BLaER1 treated with 17β-estradiol and CSF1 and Interleukin-3, amounts not matched to agents 10 nM and 100 nM (cell line): ENCODE measurements at regions not wholly inside any gene's neighbourhood (a gene's known extent, or its start where the extent isn't known, plus 50 kb on each side); places are given as distances from the start of the nearest gene placed in this dataset.

Experiments
- H3K27ac ChIP-seq, 11 experiments: shearing (Covaris generic); formaldehyde crosslinking; 2 replicates each; pipeline ENCODE4 v1.8.1; 2022
- H3K27me3 ChIP-seq, 11 experiments: shearing (Covaris generic); formaldehyde crosslinking; 2 replicates each; pipeline ENCODE4 v1.8.1; 2022
- H3K36me3 ChIP-seq, 11 experiments: shearing (Covaris generic); formaldehyde crosslinking; 2 replicates each; pipeline ENCODE4 v1.8.1; 2022
- H3K4me1 ChIP-seq, 10 experiments: shearing (Covaris generic); formaldehyde crosslinking; 2 replicates each; pipeline ENCODE4 v1.8.1; 2022
- H3K4me2 ChIP-seq, 11 experiments: shearing (Covaris generic); formaldehyde crosslinking; 2 replicates each; pipeline ENCODE4 v1.8.1; 2022
- H3K4me3 ChIP-seq, 10 experiments: shearing (Covaris generic); formaldehyde crosslinking; 2 replicates each; pipeline ENCODE4 v1.8.1; 2022
- H3K9ac ChIP-seq, 11 experiments: shearing (Covaris generic); formaldehyde crosslinking; 2 replicates each; pipeline ENCODE4 v1.8.1; 2022
- H3K9me3 ChIP-seq, 11 experiments: shearing (Covaris generic); formaldehyde crosslinking; replicated peaks in 1 of 11; 2 replicates each; pipeline ENCODE4 v1.8.1; 2022
- H4K20me1 ChIP-seq, 11 experiments: shearing (Covaris generic); formaldehyde crosslinking; 2 replicates each; pipeline ENCODE4 v1.8.1; 2022
- Cebpa-rat ChIP-seq, 11 experiments: shearing (Covaris generic); IDR thresholded peaks; 2 replicates each; pipeline ENCODE4 v1.8.1; 2022

DNA sequence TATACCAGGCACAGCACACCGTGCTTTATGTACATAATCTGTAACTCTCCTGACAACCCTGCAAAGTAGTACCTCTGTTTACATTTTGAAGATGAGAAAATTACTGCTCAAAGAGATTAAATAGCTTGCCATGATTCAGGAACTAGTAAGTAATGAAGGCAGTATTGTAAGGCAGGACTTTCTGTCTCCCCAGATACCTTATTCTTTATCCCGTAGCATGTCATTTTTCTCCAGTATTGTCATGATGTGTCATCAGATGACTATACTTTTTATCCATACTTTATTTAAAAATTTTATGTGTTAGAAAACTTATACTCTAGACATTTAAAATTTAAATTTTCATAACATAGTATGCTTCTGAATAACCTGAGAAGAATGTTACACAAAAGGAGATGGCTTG, 188.3 kb upstream of the NUDT6 start:
- Histone ChIP-seq H3K36me3 (peaks cover 17 to 40% (median 29%) of the 10 kb centered on the region in 11 experiments; a peak in 21 of 22 replicates), H3K4me1 (no peaks in the 10 kb centered on the region), H3K9me3 (peaks cover 27 to 41% (median 31%) of the 10 kb centered on the region in 11 experiments), H3K9ac (no peak overlapping the region), H3K4me3 (no peak overlapping the region), H3K4me2 (no peak overlapping the region), H4K20me1 (no peaks in the 10 kb centered on the region), H3K27ac (no peak overlapping the region), H3K27me3 (no peaks in the 10 kb centered on the region)
- TF ChIP-seq Cebpa-rat (IDR thresholded peaks at IDR 0.05), result no peak

DNA sequence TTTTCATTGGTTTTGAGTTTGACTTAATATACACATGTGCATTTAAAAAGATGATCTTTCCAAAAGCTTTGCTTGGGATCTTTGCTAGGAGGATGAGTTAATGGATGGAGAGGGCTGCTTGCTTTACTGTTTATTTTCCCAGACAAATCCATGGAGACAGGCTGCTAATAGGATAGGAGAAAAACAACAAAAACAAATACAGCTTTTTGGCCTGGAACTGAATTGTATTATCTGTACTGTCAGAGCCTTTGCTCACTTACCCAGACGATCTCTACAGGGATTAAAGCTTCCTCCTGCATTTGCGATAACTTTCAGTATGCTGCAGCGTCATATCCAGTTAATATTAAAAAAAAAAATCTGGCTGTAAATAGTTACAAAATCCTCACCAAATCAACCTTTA, 190.8 kb upstream of the NUDT6 start:
- no peak overlapping the region for H3K4me2 ChIP-seq
- H3K9ac ChIP-seq, result no peak overlapping the region
- no peak for TF ChIP-seq Cebpa-rat (IDR thresholded peaks at IDR 0.05)
- H3K27ac ChIP-seq, result no peak overlapping the region
- H3K4me3 ChIP-seq, result no peak overlapping the region
- no peaks in the 10 kb centered on the region for H3K27me3 ChIP-seq
- H3K4me1 ChIP-seq, result no peaks in the 10 kb centered on the region
- no peaks in the 10 kb centered on the region for H4K20me1 ChIP-seq
- peaks cover 24 to 29% (median 27%) of the 10 kb centered on the region in 11 experiments for H3K9me3 ChIP-seq
- H3K36me3 ChIP-seq, result peaks cover 13 to 26% (median 21%) of the 10 kb centered on the region in 11 experiments; a peak in 21 of 22 replicates

DNA sequence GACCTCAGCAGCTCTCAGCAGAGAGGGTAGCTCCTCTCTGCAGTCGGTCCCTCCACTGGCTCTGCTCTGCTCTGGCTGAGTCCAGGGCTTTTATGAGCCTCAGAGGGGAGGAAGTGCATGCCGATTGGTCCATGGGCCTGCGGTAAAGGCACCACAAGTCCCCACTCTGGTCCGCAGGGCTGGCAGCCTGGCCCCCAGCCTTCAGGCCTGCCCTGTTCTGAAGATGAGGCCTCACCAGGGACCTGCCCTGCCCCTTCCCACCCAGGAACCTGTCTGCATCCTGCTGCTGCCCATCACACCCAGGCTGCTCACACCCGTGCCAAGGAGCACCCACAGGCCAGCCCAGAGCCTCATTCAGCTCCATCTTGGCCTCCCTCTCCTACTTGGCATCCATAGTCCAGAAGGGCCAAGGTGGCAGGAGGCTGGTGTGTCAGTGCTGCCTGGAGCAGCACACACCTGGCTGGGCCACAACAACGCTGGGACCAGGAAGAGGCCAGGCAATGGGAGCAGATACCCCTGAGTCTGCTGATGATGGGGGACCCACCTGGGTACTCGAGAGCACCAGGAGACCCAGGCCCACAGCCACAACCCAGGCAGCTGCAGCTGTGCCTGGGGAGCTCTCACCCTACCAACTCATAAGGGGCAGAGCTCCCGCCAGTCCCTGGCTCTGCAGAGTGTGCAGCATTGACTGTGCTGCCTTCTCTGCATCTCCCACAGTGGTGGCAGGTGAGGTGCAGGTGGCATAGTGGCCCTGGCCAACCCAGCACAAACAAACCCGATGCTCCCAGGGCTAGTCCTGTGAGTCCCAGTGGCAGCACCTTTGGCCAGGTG, 191.9 kb upstream of the NUDT6 start:
- Histone ChIP-seq H3K36me3 (peaks cover 13 to 26% (median 21%) of the 10 kb centered on the region in 11 experiments; a peak in 21 of 22 replicates), H3K4me1 (no peaks in the 10 kb centered on the region), H3K4me3 (peak overlapping the region in 1 of 10 experiments; percentile 24; a peak in 1 of 20 replicates), H3K27me3 (no peaks in the 10 kb centered on the region), H3K27ac (no peak overlapping the region), H4K20me1 (no peaks in the 10 kb centered on the region), H3K9me3 (peaks cover 24 to 29% (median 27%) of the 10 kb centered on the region in 11 experiments), H3K4me2 (no peak overlapping the region), H3K9ac (no peak overlapping the region)
- TF ChIP-seq Cebpa-rat (IDR thresholded peaks at IDR 0.05), result no peak

DNA sequence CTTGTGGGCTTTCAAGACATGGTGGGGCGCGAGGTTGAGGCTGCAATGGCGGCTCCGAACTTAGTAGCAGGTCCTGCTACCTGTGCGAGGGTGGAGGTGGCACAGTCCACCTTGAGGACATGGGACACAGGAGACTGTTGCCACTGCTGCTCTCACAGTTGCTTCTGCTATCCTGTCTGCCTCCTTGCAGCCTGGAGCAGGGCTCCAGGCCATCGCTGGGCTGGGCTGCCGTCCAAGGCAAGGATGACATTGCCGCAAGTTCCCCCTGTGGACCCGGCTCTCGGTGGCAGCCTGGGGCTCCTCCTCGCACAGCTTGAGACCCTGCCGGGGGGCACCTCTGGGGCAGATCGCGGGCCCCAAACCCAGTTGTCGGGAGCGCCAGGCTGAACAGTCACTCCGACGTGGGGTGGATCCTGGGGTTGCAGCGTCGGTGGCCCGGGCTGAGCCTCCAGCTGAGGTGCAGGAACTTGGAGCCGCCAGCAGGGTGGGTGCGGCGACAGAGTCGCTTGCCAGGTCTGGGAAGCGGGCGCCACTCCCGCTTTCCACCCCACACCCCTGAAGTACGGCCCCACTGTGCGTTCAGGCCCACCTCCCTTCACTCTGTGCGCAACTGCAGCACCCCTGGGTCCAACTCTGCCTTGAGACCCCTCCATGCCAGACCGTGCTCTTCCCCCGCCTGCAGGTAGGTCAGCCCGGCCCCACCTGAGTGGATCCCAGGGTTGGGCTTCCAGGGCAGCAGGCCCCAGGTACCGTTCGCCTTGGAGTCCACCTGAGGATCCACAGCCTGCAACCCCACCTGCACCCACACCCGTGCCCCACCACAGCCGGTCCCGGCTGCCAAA, 192.7 kb upstream of the NUDT6 start:
- no peak overlapping the region for H3K4me2 ChIP-seq
- H3K9me3 ChIP-seq, result peaks cover 24 to 29% (median 27%) of the 10 kb centered on the region in 11 experiments
- TF ChIP-seq Cebpa-rat (IDR thresholded peaks at IDR 0.05), result no peak
- H3K27me3 ChIP-seq, result no peaks in the 10 kb centered on the region
- peaks cover 13 to 26% (median 21%) of the 10 kb centered on the region in 11 experiments; a peak in 21 of 22 replicates for H3K36me3 ChIP-seq
- H3K9ac ChIP-seq, result no peak overlapping the region
- H3K4me1 ChIP-seq, result no peaks in the 10 kb centered on the region
- no peak overlapping the region for H3K27ac ChIP-seq
- no peaks in the 10 kb centered on the region for H4K20me1 ChIP-seq
- H3K4me3 ChIP-seq, result no peak overlapping the region

DNA sequence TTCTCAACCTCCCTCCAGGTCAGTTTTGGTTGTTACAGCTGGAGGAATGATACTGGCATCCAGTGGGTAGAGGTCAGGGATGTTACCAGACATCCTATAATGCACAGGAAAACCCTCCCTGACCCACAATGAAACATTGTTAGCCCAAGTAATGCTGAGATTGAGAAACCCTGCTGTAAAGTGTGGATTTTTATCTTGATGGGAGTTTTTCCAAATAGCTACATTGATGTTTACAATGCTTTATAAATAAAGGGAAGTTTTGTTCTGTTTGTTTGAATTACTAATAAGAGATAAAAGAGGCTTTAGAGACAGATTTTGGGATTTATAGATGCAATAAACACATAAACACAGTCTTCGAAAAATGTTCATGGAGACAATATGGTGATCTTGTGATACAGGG, 194.0 kb upstream of the NUDT6 start:
- H3K36me3 ChIP-seq, result peaks cover 13 to 26% (median 21%) of the 10 kb centered on the region in 11 experiments; a peak in 21 of 22 replicates
- no peak overlapping the region for H3K27ac ChIP-seq
- no peak overlapping the region for H3K4me3 ChIP-seq
- no peak overlapping the region for H3K9ac ChIP-seq
- TF ChIP-seq Cebpa-rat (IDR thresholded peaks at IDR 0.05), result no peak
- H3K4me1 ChIP-seq, result no peaks in the 10 kb centered on the region
- no peak overlapping the region for H3K4me2 ChIP-seq
- H4K20me1 ChIP-seq, result no peaks in the 10 kb centered on the region
- peaks cover 24 to 29% (median 27%) of the 10 kb centered on the region in 11 experiments for H3K9me3 ChIP-seq
- no peaks in the 10 kb centered on the region for H3K27me3 ChIP-seq

DNA sequence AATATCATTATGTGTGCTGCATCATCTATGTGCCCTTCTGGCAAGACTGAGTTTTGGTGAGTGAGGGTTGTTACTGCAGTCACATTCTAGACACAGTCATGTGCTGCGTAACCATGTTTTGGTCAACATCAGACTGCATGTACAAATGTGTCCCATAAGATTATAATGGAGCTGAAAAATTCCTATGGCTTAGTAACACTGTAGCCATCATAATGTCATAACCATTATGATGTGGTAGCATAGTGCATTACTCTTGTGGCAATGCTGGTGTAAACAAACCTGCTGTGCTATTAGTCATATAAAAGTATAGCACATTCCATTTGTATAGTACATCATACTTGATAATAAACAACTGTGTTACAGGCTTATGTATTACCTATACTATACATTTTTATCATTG, 198.1 kb upstream of the NUDT6 start:
- peaks cover 0 to 3% (median under 1%) of the 10 kb centered on the region in 11 experiments; a peak in 13 of 22 replicates for H3K9me3 ChIP-seq
- H3K27ac ChIP-seq, result no peak overlapping the region
- H3K36me3 ChIP-seq, result peaks cover 0 to 3% (median 0%) of the 10 kb centered on the region in 11 experiments; a peak in 3 of 22 replicates
- H3K4me1 ChIP-seq, result no peaks in the 10 kb centered on the region
- H4K20me1 ChIP-seq, result no peaks in the 10 kb centered on the region
- H3K27me3 ChIP-seq, result no peaks in the 10 kb centered on the region
- TF ChIP-seq Cebpa-rat (IDR thresholded peaks at IDR 0.05), result no peak
- H3K4me2 ChIP-seq, result no peak overlapping the region
- no peak overlapping the region for H3K4me3 ChIP-seq
- no peak overlapping the region for H3K9ac ChIP-seq

DNA sequence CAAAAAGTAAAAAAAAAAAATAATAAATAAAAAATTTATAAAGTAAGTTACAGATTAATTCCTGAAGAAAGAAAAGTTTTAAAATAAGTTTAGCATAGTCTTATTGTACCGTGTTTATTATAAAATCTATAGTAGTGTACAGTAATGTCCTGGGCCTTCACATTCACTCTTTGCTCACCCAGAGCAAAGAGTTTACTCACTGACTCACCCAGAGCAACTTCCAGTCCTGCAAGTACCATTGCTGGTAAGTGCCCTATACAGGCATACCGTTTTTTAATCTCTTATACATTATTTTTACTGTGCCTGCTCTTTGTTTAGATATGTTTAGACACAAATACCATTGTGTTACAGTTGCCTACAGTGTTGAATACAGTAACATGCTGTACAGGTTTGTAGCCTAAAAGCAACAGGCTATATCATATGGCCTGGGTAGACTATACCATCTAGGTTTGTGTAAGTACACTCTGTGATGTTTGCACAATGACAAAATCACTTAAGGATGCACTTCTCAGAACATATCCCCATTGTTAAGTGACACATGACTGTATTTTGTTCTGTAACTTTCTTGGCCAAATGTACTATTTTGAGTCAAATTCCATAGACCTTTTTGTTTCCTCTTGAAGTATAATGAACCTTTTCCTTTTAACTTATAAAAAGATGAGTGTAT, 199.0 kb upstream of the NUDT6 start:
- H3K4me3 ChIP-seq, result no peak overlapping the region
- no peaks in the 10 kb centered on the region for H3K4me1 ChIP-seq
- H3K4me2 ChIP-seq, result no peak overlapping the region
- H3K9me3 ChIP-seq, result no peaks in the 10 kb centered on the region
- H3K9ac ChIP-seq, result no peak overlapping the region
- no peaks in the 10 kb centered on the region for H3K27me3 ChIP-seq
- no peaks in the 10 kb centered on the region for H4K20me1 ChIP-seq
- H3K27ac ChIP-seq, result no peak overlapping the region
- no peak for TF ChIP-seq Cebpa-rat (IDR thresholded peaks at IDR 0.05)
- no peaks in the 10 kb centered on the region for H3K36me3 ChIP-seq

DNA sequence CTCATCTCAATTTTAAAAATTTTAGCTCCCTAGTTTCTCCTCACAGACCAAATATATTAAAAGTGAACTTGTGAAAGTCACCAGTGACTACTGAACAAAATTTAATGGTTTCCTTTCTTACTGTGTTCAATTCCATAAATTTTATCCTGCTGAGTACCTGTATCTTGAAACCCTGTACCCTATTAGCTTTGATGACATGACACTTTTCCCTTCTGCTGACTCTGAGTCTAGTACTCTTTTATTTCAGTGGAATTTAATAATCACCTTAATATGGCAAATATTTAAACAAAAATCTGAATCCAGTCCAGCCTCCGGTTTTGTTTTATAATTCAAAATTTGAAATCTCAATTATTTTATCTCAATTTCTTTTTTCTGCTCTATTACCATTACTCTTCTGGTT, 203.1 kb upstream of the NUDT6 start:
- Histone ChIP-seq H3K9ac (no peak overlapping the region), H4K20me1 (no peaks in the 10 kb centered on the region), H3K4me1 (no peaks in the 10 kb centered on the region), H3K36me3 (no peaks in the 10 kb centered on the region), H3K27me3 (no peaks in the 10 kb centered on the region), H3K9me3 (no peaks in the 10 kb centered on the region), H3K4me2 (no peak overlapping the region), H3K27ac (no peak overlapping the region), H3K4me3 (no peak overlapping the region)
- TF ChIP-seq Cebpa-rat (IDR thresholded peaks at IDR 0.05), result no peak

DNA sequence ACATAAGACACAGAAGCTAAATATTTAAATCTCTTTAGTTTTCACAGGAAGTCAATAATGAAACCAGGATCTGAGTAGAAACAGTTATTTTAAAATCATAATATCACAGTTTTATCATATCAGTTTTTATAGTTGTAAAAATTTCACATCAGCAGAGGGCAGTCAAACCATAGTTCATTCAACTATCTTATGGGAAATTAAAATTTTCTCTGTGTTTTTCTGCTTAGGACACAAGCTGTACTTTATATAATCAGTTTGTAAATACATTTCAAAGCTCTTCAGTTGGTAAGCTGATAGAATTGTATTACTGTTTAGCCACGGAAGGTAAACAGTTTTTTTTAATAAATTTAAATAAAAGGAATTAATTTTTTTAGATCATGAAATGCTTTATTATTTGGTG, 204.8 kb upstream of the NUDT6 start:
- Histone ChIP-seq H3K4me3 (no peak overlapping the region), H4K20me1 (no peaks in the 10 kb centered on the region), H3K27ac (no peak overlapping the region), H3K4me2 (no peak overlapping the region), H3K9me3 (no peaks in the 10 kb centered on the region), H3K9ac (no peak overlapping the region), H3K27me3 (no peaks in the 10 kb centered on the region), H3K36me3 (no peaks in the 10 kb centered on the region), H3K4me1 (no peaks in the 10 kb centered on the region)
- TF ChIP-seq Cebpa-rat (IDR thresholded peaks at IDR 0.05), result no peak
